ENCODE measurements at regions not wholly inside any gene's neighbourhood (a gene's known extent, or its start where the extent isn't known, plus 50 kb on each side); places are given as distances from the start of the nearest gene placed in this dataset.
"Not testable (repeated sequence)": the region's sequence is repeated elsewhere in the genome, so short reads cannot be mapped to it uniquely, and the experiment has no call there.

GRCh38 chr2:111463238-111463848, 342.6 kb downstream of the BCL2L11 start:
- H3K27me3 ChIP-seq (replicated peaks in 1 of 4; ENCODE audit: control insufficient read depth in 3 of 4, extremely low read depth in 1 of 4, insufficient read depth in 3 of 4, low read length in 3 of 4); H3K14ac ChIP-seq (ENCODE audit: insufficient read length); H4K91ac ChIP-seq (replicated peaks; ENCODE audit: insufficient read length, low read length); H3K36me3 ChIP-seq (ENCODE audit: control insufficient read depth in 2 of 4, insufficient read depth in 4 of 4, low read length in 3 of 4); H3K27ac ChIP-seq (ENCODE audit: low read depth, low read length); H2BK20ac ChIP-seq (ENCODE audit: low read length); H3K9ac ChIP-seq (replicated peaks in 1 of 4; ENCODE audit: extremely low read depth in 1 of 4, low read depth in 3 of 4, low read length in 3 of 4); H3K56ac ChIP-seq (replicated peaks; ENCODE audit: insufficient read length, low read depth, low read length); H3K4me2 ChIP-seq (ENCODE audit: insufficient read depth in 1 of 2, low read depth in 2 of 2, low read length in 2 of 2); H4K5ac ChIP-seq (ENCODE audit: insufficient read length, low read depth, low read length); H3K79me2 ChIP-seq (ENCODE audit: control insufficient read depth in 1 of 2, insufficient read depth in 2 of 2, low read length in 2 of 2); POLR2A ChIA-PET (ENCODE audit: partially characterized antibody); DNase-seq (ENCODE audit: low read depth in 1 of 2, low spot score in 2 of 2); H2AFZ ChIP-seq (ENCODE audit: low read length); H2AK5ac ChIP-seq (ENCODE audit: low read depth, low read length); H3K23ac ChIP-seq (ENCODE audit: insufficient read length); H2BK5ac ChIP-seq (ENCODE audit: low read depth, low read length); H2BK120ac ChIP-seq (replicated peaks; ENCODE audit: low read depth, low read length); H3K4me3 ChIP-seq (ENCODE audit: extremely low read depth in 1 of 4, insufficient read depth in 2 of 4, low read depth in 3 of 4, low read length in 4 of 4); H2BK12ac ChIP-seq (ENCODE audit: low read depth, low read length); H3K23me2 ChIP-seq (ENCODE audit: low read depth, low read length); FAIRE-seq; H4K8ac ChIP-seq (ENCODE audit: extremely low read depth, insufficient read depth, low read length); CTCF ChIA-PET (ENCODE audit: partially characterized antibody); H3K79me1 ChIP-seq (ENCODE audit: low read depth, low read length); H3K4ac ChIP-seq (replicated peaks; ENCODE audit: insufficient read length, low read depth, low read length); H2BK15ac ChIP-seq (ENCODE audit: low read length); H3K9me3 ChIP-seq (ENCODE audit: insufficient read depth in 2 of 2, low read depth in 1 of 2, low read length in 1 of 2); H4K20me1 ChIP-seq (replicated peaks in 1 of 2; ENCODE audit: control insufficient read depth in 1 of 2, insufficient read depth in 2 of 2, low read length in 2 of 2): not testable (repeated sequence)
- peaks cover 0 to 12% (median 2%) of the 10 kb centered on the region in 4 experiments; a peak in 3 of 7 replicates for H3K4me1 ChIP-seq (replicated peaks in 1 of 4; ENCODE audit: control insufficient read depth in 3 of 4, insufficient read depth in 4 of 4, low read length in 3 of 4)
- H3K18ac ChIP-seq (ENCODE audit: extremely low read depth, low read length), result peak overlapping the region; percentile 60; the same call in 1 of the 2 replicates
- 81% methylated on average over 9 of the region's 13 CpGs; no CpG with 5 or more reads in 1 of the 2 experiments for WGBS, 2 experiments (ENCODE audit: extremely low coverage in 1 of 2, insufficient coverage in 1 of 2, insufficient read length in 1 of 2, insufficient replicate concordance in 2 of 2, low coverage in 1 of 2, low lambda C conversion rate in 2 of 2, missing lambda C conversion rate in 1 of 2)

DNA sequence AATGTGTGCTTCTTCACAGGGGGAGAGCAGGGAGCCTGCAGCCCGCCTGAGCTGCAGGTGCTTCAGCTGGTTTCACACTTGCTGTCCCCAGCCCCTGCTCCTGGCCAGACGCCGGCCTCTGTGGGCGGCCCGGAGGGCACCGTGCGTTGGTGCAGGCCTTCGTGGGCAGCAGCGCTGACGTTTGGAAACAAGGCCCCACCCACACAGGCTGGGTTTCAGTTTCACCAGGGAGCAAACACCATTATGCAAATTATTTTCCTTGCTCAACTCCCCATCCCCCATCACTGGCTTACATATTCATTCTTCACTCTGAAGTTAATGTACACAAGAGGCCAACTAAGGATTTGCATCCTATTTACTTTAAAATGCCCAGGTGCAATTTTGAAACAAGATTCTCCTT, 343.2 kb downstream of the BCL2L11 start:
- H4K5ac ChIP-seq (ENCODE audit: insufficient read length, low read depth, low read length); H4K20me1 ChIP-seq (replicated peaks in 1 of 2; ENCODE audit: control insufficient read depth in 1 of 2, insufficient read depth in 2 of 2, low read length in 2 of 2); DNase-seq (ENCODE audit: low read depth in 1 of 2, low spot score in 2 of 2); FAIRE-seq; H3K9ac ChIP-seq (replicated peaks in 1 of 4; ENCODE audit: extremely low read depth in 1 of 4, low read depth in 3 of 4, low read length in 3 of 4); H2AK5ac ChIP-seq (ENCODE audit: low read depth, low read length); H3K79me2 ChIP-seq (ENCODE audit: control insufficient read depth in 1 of 2, insufficient read depth in 2 of 2, low read length in 2 of 2); H3K9me3 ChIP-seq (ENCODE audit: insufficient read depth in 2 of 2, low read depth in 1 of 2, low read length in 1 of 2); H3K4me3 ChIP-seq (ENCODE audit: extremely low read depth in 1 of 4, insufficient read depth in 2 of 4, low read depth in 3 of 4, low read length in 4 of 4); H2BK12ac ChIP-seq (ENCODE audit: low read depth, low read length); H2BK20ac ChIP-seq (ENCODE audit: low read length); H4K8ac ChIP-seq (ENCODE audit: extremely low read depth, insufficient read depth, low read length); H2BK120ac ChIP-seq (replicated peaks; ENCODE audit: low read depth, low read length); H3K56ac ChIP-seq (replicated peaks; ENCODE audit: insufficient read length, low read depth, low read length); H3K23me2 ChIP-seq (ENCODE audit: low read depth, low read length); H3K79me1 ChIP-seq (ENCODE audit: low read depth, low read length); H4K91ac ChIP-seq (replicated peaks; ENCODE audit: insufficient read length, low read length); CTCF ChIA-PET (ENCODE audit: partially characterized antibody); H2BK5ac ChIP-seq (ENCODE audit: low read depth, low read length); H2AFZ ChIP-seq (ENCODE audit: low read length); H3K36me3 ChIP-seq (ENCODE audit: control insufficient read depth in 2 of 4, insufficient read depth in 4 of 4, low read length in 3 of 4); H3K18ac ChIP-seq (ENCODE audit: extremely low read depth, low read length); H2BK15ac ChIP-seq (ENCODE audit: low read length); H3K23ac ChIP-seq (ENCODE audit: insufficient read length); H3K27me3 ChIP-seq (replicated peaks in 1 of 4; ENCODE audit: control insufficient read depth in 3 of 4, extremely low read depth in 1 of 4, insufficient read depth in 3 of 4, low read length in 3 of 4); POLR2A ChIA-PET (ENCODE audit: partially characterized antibody); H3K27ac ChIP-seq (ENCODE audit: low read depth, low read length); H3K14ac ChIP-seq (ENCODE audit: insufficient read length); H3K4ac ChIP-seq (replicated peaks; ENCODE audit: insufficient read length, low read depth, low read length); H3K4me2 ChIP-seq (ENCODE audit: insufficient read depth in 1 of 2, low read depth in 2 of 2, low read length in 2 of 2): not testable (repeated sequence)
- WGBS, 2 experiments (ENCODE audit: extremely low coverage in 1 of 2, insufficient coverage in 1 of 2, insufficient read length in 1 of 2, insufficient replicate concordance in 2 of 2, low coverage in 1 of 2, low lambda C conversion rate in 2 of 2, missing lambda C conversion rate in 1 of 2), result no CpG with 5 or more reads among the region's 10 CpGs
- peaks cover 0 to 12% (median 2%) of the 10 kb centered on the region in 4 experiments; a peak in 3 of 7 replicates for H3K4me1 ChIP-seq (replicated peaks in 1 of 4; ENCODE audit: control insufficient read depth in 3 of 4, insufficient read depth in 4 of 4, low read length in 3 of 4)

Measured in H1 (cell line).